ENCODE measurements at regions not wholly inside any gene's neighbourhood (a gene's known extent, or its start where the extent isn't known, plus 50 kb on each side); places are given as distances from the start of the nearest gene placed in this dataset.

GRCh38 chr7:130909161-130909836, 175.3 kb upstream of the KLF14 start:
- Histone ChIP-seq H4K20me1 (ENCODE audit: insufficient read depth, low read length) (peaks cover 29% of the 10 kb centered on the region), H3K27me3 (replicated peaks; ENCODE audit: insufficient read depth, low read length) (no peaks in the 10 kb centered on the region), H3K9me2 (replicated peaks; ENCODE audit: insufficient read depth, low read length) (no peaks in the 10 kb centered on the region), H2AFZ (ENCODE audit: low read length) (no peak overlapping the region), H3K79me2 (ENCODE audit: low read length) (peaks cover 71% of the 10 kb centered on the region), H3K9ac (ENCODE audit: low read length) (no peak overlapping the region), H3K4me3 (ENCODE audit: low read length) (no peak overlapping the region), H3K9me3 (replicated peaks; ENCODE audit: insufficient read depth, low read length) (no peaks in the 10 kb centered on the region), H3K4me1 (ENCODE audit: low read length) (peaks cover 13% of the 10 kb centered on the region), H3K27ac (ENCODE audit: low read length) (no peak overlapping the region), H3F3A (ENCODE audit: insufficient read depth, low read length) (peaks cover 20% of the 10 kb centered on the region), H3K4me2 (ENCODE audit: low read depth, low read length) (no peak overlapping the region), H3K36me3 (replicated peaks; ENCODE audit: insufficient read depth, low read length) (no peaks in the 10 kb centered on the region; the same call in 1 of the 2 replicates)
- no peak for DNase-seq
- TF ChIP-seq EZH2 (optimal IDR thresholded peaks at IDR 0.05; ENCODE audit: low read depth, low read length) (no peak), CTCF (IDR thresholded peaks at IDR 0.05; ENCODE audit: low read length) (no peak), EZH2phosphoT487 (IDR thresholded peaks at IDR 0.05; ENCODE audit: low read length) (no peak)

- Histone ChIP-seq H2AFZ (ENCODE audit: low read length) (no peak overlapping the region), H3K4me2 (ENCODE audit: low read depth, low read length) (no peak overlapping the region), H3K36me3 (replicated peaks; ENCODE audit: insufficient read depth, low read length) (no peaks in the 10 kb centered on the region; the same call in 1 of the 2 replicates), H3F3A (ENCODE audit: insufficient read depth, low read length) (peaks cover 27% of the 10 kb centered on the region), H3K9me2 (replicated peaks; ENCODE audit: insufficient read depth, low read length) (no peaks in the 10 kb centered on the region), H4K20me1 (ENCODE audit: insufficient read depth, low read length) (peaks cover 32% of the 10 kb centered on the region), H3K27ac (ENCODE audit: low read length) (no peak overlapping the region), H3K27me3 (replicated peaks; ENCODE audit: insufficient read depth, low read length) (no peaks in the 10 kb centered on the region), H3K79me2 (ENCODE audit: low read length) (peaks cover 71% of the 10 kb centered on the region), H3K4me1 (ENCODE audit: low read length) (peaks cover 16% of the 10 kb centered on the region), H3K4me3 (ENCODE audit: low read length) (no peak overlapping the region), H3K9me3 (replicated peaks; ENCODE audit: insufficient read depth, low read length) (no peaks in the 10 kb centered on the region), H3K9ac (ENCODE audit: low read length) (no peak overlapping the region)
- no peak for DNase-seq
- TF ChIP-seq CTCF (IDR thresholded peaks at IDR 0.05; ENCODE audit: low read length): no peak
- no peak for TF ChIP-seq EZH2 (optimal IDR thresholded peaks at IDR 0.05; ENCODE audit: low read depth, low read length)
- no peak for TF ChIP-seq EZH2phosphoT487 (IDR thresholded peaks at IDR 0.05; ENCODE audit: low read length)
Measured at GRCh38 chr7:130909881-130910672, 176.1 kb upstream of the KLF14 start.

GRCh38 chr7:130910949-130911944, 177.2 kb upstream of the KLF14 start:
- H3K79me2 ChIP-seq (ENCODE audit: low read length): peaks cover 75% of the 10 kb centered on the region
- no peak overlapping the region for H3K9ac ChIP-seq (ENCODE audit: low read length)
- H3K36me3 ChIP-seq (replicated peaks; ENCODE audit: insufficient read depth, low read length): no peaks in the 10 kb centered on the region; the same call in 1 of the 2 replicates
- no peak overlapping the region for H3K4me2 ChIP-seq (ENCODE audit: low read depth, low read length)
- no peaks in the 10 kb centered on the region for H3K9me3 ChIP-seq (replicated peaks; ENCODE audit: insufficient read depth, low read length)
- peaks cover 29% of the 10 kb centered on the region for H3F3A ChIP-seq (ENCODE audit: insufficient read depth, low read length)
- H3K27ac ChIP-seq (ENCODE audit: low read length): no peak overlapping the region
- DNase-seq: no peak
- H2AFZ ChIP-seq (ENCODE audit: low read length): no peak overlapping the region
- peaks cover 39% of the 10 kb centered on the region for H4K20me1 ChIP-seq (ENCODE audit: insufficient read depth, low read length)
- H3K27me3 ChIP-seq (replicated peaks; ENCODE audit: insufficient read depth, low read length): no peaks in the 10 kb centered on the region
- no peak for TF ChIP-seq EZH2 (optimal IDR thresholded peaks at IDR 0.05; ENCODE audit: low read depth, low read length)
- no peak for TF ChIP-seq CTCF (IDR thresholded peaks at IDR 0.05; ENCODE audit: low read length)
- no peak for TF ChIP-seq EZH2phosphoT487 (IDR thresholded peaks at IDR 0.05; ENCODE audit: low read length)
- H3K4me1 ChIP-seq (ENCODE audit: low read length): peaks cover 20% of the 10 kb centered on the region
- no peaks in the 10 kb centered on the region for H3K9me2 ChIP-seq (replicated peaks; ENCODE audit: insufficient read depth, low read length)
- no peak overlapping the region for H3K4me3 ChIP-seq (ENCODE audit: low read length)
